ENCODE measurements at regions not wholly inside any gene's neighbourhood (a gene's known extent, or its start where the extent isn't known, plus 50 kb on each side); places are given as distances from the start of the nearest gene placed in this dataset.
A peak's percentile ranks its signal among the peaks of the same experiment; 100 is the strongest.

DNA sequence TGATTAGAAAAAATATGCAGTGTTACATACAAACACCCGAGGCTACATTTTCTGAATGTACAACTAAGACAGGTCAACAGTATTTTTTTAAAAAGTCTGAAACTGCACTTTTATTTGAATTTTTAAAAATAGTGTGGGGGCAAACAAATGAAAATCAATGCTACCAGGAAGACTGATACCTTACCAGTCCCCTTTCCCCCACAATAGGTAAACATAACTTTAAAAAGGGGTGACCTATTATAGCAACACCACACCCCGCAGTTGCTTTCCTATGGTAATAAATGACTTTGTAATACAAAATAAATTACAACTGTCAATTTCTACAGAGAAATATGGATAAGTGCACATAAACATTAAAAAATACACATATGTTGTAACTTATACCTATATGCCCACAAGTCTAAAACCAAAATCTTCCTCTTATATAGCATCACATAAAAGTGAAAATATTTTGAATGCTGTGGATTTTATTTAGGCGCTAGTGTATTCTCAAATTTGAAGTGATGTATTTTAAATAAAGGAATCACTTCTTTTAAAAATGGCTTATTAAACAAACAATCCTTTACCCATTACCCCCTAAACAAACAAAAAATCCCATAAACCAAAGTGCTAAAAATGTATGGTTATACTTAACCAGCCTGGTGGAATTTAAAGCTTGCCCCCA lies 63.1 kb downstream of the KCNRG start:
- Histone ChIP-seq H3K27me3 (ENCODE audit: insufficient read depth, low read length) (no peaks in the 10 kb centered on the region), H3K4me2 (ENCODE audit: low read length) (peak overlapping the region; percentile 92), H3K4me1 (ENCODE audit: insufficient read depth, low read length) (peaks cover 2% of the 10 kb centered on the region), H3K36me3 (ENCODE audit: insufficient read depth, low read length) (no peaks in the 10 kb centered on the region), H3K27ac (ENCODE audit: low read depth, low read length) (peak overlapping the region; percentile 22), H4K20me1 (ENCODE audit: insufficient read depth, low read length) (peaks cover 8% of the 10 kb centered on the region), H2AFZ (ENCODE audit: low read depth, low read length) (no peak overlapping the region), H3K9me3 (ENCODE audit: insufficient read depth, low read depth, low read length) (no peaks in the 10 kb centered on the region), H3K9ac (ENCODE audit: low read length) (peak overlapping the region; percentile 93), H3K79me2 (ENCODE audit: insufficient read depth, low read length) (peaks cover 93% of the 10 kb centered on the region), H3K4me3 (ENCODE audit: insufficient read depth, low read depth, low read length) (peak overlapping the region; percentile 93)
- Mint-ChIP-seq H3K9me3 (ENCODE audit: unreplicated experiment) (no peaks in the 10 kb centered on the region), H3K4me3 (ENCODE audit: unreplicated experiment) (no peak overlapping the region), H3K36me3 (ENCODE audit: low read depth, unreplicated experiment) (no peaks in the 10 kb centered on the region), H3K27ac (ENCODE audit: unreplicated experiment) (peak overlapping the region; percentile 14), H3K4me1 (ENCODE audit: low read depth, unreplicated experiment) (peaks cover 6% of the 10 kb centered on the region), H3K27me3 (ENCODE audit: low read depth, unreplicated experiment) (no peaks in the 10 kb centered on the region)
- TF ChIP-seq, protein P1, sequence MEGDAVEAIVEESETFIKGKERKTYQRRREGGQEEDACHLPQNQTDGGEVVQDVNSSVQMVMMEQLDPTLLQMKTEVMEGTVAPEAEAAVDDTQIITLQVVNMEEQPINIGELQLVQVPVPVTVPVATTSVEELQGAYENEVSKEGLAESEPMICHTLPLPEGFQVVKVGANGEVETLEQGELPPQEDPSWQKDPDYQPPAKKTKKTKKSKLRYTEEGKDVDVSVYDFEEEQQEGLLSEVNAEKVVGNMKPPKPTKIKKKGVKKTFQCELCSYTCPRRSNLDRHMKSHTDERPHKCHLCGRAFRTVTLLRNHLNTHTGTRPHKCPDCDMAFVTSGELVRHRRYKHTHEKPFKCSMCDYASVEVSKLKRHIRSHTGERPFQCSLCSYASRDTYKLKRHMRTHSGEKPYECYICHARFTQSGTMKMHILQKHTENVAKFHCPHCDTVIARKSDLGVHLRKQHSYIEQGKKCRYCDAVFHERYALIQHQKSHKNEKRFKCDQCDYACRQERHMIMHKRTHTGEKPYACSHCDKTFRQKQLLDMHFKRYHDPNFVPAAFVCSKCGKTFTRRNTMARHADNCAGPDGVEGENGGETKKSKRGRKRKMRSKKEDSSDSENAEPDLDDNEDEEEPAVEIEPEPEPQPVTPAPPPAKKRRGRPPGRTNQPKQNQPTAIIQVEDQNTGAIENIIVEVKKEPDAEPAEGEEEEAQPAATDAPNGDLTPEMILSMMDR (IDR thresholded peaks at IDR 0.05; ENCODE audit: insufficient read depth, low read depth, low read length): no peak
- TF ChIP-seq EZH2 (IDR thresholded peaks at IDR 0.05; ENCODE audit: insufficient read depth, low read length): no peak
- DNase-seq (ENCODE audit: low read depth) (no peak), FAIRE-seq (no peak)

DNA sequence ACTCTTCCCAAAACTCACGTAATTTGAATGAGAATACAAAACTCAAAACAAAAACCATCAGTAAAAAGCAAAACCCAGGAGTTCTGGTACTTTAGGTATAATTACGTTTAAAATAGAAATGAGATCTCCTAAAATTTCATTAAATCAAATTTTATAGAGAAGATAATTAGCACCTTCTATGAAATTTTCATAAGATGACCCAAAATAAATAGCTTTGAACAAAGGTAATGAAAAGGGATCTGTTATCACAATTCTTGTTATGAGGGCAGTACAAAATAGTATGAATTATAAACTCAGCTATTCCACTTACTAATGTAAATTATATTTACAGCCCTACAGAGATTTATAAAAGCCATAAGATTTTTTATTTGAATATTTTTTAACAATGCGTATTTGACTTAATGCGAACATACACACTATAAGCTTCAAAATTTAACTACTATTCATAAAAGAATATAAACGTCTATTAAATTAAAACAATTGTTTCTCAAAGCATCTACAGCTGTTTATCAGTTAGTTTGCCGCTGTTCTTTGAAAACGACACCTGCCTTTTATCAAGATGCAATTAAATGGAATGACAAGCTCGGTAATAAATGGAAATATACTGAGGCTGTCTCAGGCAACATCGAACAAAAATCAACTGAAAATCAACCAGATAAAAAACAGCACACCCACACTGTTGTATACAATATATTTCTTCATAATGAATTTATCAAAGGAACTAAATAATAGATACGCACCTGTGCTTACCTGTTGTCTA lies 63.8 kb downstream of the KCNRG start:
- peaks cover 8% of the 10 kb centered on the region for H4K20me1 ChIP-seq (ENCODE audit: insufficient read depth, low read length)
- Mint-ChIP-seq H3K27me3 (ENCODE audit: low read depth, unreplicated experiment) (no peaks in the 10 kb centered on the region), H3K27ac (ENCODE audit: unreplicated experiment) (peak overlapping the region; percentile 14), H3K4me3 (ENCODE audit: unreplicated experiment) (peak overlapping the region; percentile 98), H3K9me3 (ENCODE audit: unreplicated experiment) (no peaks in the 10 kb centered on the region), H3K4me1 (ENCODE audit: low read depth, unreplicated experiment) (peaks cover 9% of the 10 kb centered on the region), H3K36me3 (ENCODE audit: low read depth, unreplicated experiment) (no peaks in the 10 kb centered on the region)
- H3K4me2 ChIP-seq (ENCODE audit: low read length): peak overlapping the region; percentile 92
- no peaks in the 10 kb centered on the region for H3K9me3 ChIP-seq (ENCODE audit: insufficient read depth, low read depth, low read length)
- H3K27ac ChIP-seq (ENCODE audit: low read depth, low read length): peak overlapping the region; percentile 95
- peak overlapping the region; percentile 93 for H3K9ac ChIP-seq (ENCODE audit: low read length)
- DNase-seq (ENCODE audit: low read depth) (no peak), FAIRE-seq (no peak)
- no peaks in the 10 kb centered on the region for H3K27me3 ChIP-seq (ENCODE audit: insufficient read depth, low read length)
- TF ChIP-seq, protein P1 (IDR thresholded peaks at IDR 0.05; ENCODE audit: insufficient read depth, low read depth, low read length): no peak
- no peak for TF ChIP-seq EZH2 (IDR thresholded peaks at IDR 0.05; ENCODE audit: insufficient read depth, low read length)
- peak overlapping the region; percentile 93 for H3K4me3 ChIP-seq (ENCODE audit: insufficient read depth, low read depth, low read length)
- H3K36me3 ChIP-seq (ENCODE audit: insufficient read depth, low read length): no peaks in the 10 kb centered on the region
- H3K79me2 ChIP-seq (ENCODE audit: insufficient read depth, low read length): peaks cover 93% of the 10 kb centered on the region
- H3K4me1 ChIP-seq (ENCODE audit: insufficient read depth, low read length): peaks cover 4% of the 10 kb centered on the region
- no peak overlapping the region for H2AFZ ChIP-seq (ENCODE audit: low read depth, low read length)

Data from astrocyte (in vitro differentiated cells and primary cell).